Ovary (tissue), 3 donors: ENCODE measurements at regions not wholly inside any gene's neighbourhood (a gene's known extent, or its start where the extent isn't known, plus 50 kb on each side); places are given as distances from the start of the nearest gene placed in this dataset.

Source experiments
- EP300 ChIP-seq: sonication (generic); formaldehyde crosslinking; IDR thresholded peaks from one replicate; pipeline ENCODE4 v1.6.1; 2017; ENCODE audit warnings: antibody characterized with exemption
- TF ChIP-seq, protein P1 (sequence below), 3 donors: fragments of 450-650 bp in 2 of 3; fragments of 200-600 bp in 1 of 3; IDR thresholded peaks; one replicate each; pipeline versions ENCODE4 v1.5.1 to v1.8.0; 2016 to 2022; ENCODE audit warnings: antibody characterized with exemption in 3 of 3, mild to moderate bottlenecking in 1 of 3
- donor health status: DM: no; HTN: no; CAD: no.

DNA sequence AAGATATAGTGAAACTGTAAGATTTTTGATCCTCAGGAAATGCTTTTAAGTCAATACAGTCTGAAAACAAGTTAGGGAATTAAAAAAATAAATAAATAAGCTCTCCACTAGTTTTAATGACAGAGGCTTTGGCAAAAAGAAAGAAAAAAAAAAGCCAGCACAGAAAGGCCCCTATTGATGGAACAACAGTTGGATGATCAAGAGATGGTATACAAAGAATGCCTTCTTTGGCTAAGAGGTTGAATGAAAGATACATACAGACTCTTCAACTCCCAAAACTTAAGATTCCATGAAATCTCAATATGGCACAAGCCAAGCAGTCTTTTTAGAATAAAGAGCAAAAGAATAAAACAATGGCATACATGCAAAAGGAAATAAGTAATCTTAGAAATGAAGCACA is 64.0 kb upstream of the GALNT5 start:
- TF ChIP-seq, protein P1, sequence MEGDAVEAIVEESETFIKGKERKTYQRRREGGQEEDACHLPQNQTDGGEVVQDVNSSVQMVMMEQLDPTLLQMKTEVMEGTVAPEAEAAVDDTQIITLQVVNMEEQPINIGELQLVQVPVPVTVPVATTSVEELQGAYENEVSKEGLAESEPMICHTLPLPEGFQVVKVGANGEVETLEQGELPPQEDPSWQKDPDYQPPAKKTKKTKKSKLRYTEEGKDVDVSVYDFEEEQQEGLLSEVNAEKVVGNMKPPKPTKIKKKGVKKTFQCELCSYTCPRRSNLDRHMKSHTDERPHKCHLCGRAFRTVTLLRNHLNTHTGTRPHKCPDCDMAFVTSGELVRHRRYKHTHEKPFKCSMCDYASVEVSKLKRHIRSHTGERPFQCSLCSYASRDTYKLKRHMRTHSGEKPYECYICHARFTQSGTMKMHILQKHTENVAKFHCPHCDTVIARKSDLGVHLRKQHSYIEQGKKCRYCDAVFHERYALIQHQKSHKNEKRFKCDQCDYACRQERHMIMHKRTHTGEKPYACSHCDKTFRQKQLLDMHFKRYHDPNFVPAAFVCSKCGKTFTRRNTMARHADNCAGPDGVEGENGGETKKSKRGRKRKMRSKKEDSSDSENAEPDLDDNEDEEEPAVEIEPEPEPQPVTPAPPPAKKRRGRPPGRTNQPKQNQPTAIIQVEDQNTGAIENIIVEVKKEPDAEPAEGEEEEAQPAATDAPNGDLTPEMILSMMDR (IDR thresholded peaks at IDR 0.05) = no peak
- TF ChIP-seq EP300 = no peak
